HG02588 (cell line): ENCODE measurements at regions not wholly inside any gene's neighbourhood (a gene's known extent, or its start where the extent isn't known, plus 50 kb on each side); places are given as distances from the start of the nearest gene placed in this dataset.
"Not testable (repeated sequence)": the region's sequence is repeated elsewhere in the genome, so short reads cannot be mapped to it uniquely, and the experiment has no call there.

ENCODE experiments used
- ATAC-seq: cut with Tn5 transposase; IDR thresholded peaks from one replicate; pipeline ENCODE4 v1.9.1; 2021; ENCODE audit warnings: mild to moderate bottlenecking, moderate library complexity; ENCODE audit not compliant: unreplicated experiment

DNA sequence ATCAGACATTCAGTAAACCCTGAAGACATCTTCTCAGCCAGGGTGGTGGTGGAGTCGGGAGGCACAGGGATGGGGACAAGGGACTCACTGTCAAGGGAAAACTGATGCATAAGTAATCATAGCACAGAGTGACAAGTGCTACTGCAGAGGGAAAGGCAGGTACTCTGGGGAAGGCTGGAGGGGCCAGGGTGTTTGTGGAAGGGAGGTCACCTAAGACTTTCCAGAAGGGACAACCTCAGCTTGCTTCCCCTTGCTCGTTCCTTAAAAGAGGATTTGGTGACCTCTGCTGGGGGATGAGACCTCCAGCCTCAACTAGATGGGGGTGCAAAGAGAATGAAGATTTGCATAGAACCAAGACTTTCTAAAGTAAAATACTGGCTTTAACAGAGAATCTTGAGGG lies 99.5 kb downstream of the SLC4A3 start:
- no peak for ATAC-seq

GRCh38 chr2:219727771-219728429 lies 100.5 kb downstream of the SLC4A3 start:
- ATAC-seq = no peak

GRCh38 chr2:219728991-219729487 lies 101.6 kb downstream of the SLC4A3 start:
- ATAC-seq = no peak

DNA sequence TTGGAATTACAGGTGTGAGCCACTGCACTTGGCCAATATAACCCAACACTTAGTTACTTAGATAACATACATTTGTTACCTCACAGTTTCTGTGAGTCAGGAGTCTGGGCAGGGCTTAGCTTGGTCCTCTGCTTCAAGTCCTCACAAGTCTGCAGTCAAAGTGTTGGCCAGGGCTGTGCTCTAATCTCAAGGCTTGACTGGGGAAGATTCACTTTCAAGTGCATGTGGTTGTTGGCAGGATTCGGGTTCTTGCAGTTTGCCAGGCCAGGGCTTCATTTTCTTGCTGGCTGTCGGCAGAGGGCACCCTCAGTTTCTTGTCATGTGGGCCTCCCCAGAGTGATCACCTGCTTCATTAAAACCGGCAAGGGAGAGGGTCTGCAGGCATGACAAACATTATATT lies 103.7 kb downstream of the SLC4A3 start:
- no peak for ATAC-seq

DNA sequence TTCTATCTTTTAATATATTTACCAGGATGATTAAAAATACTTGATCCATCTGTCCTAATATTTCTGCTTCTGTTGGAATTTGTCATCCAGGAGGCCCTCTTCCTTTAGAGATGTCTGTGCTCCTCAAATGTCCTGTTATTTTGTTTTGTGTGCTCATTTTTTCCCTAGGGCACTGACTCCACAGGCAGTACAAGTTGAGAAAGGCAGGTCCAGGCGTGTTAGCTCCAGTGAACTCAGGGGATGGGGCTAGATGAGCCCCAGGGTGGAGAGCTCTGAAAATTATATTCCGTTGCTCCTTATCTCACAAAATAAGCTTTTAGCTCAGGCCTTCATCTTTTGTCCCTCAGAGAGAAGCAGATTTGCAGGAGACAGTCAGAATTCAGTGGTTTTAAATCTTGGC lies 105.7 kb downstream of the SLC4A3 start:
- no peak for ATAC-seq

- ATAC-seq = no peak
Measured at GRCh38 chr2:219733746-219734145, 106.3 kb downstream of the SLC4A3 start.

- ATAC-seq = no peak
Measured at GRCh38 chr2:219736209-219736608, 108.8 kb downstream of the SLC4A3 start.

GRCh38 chr2:219737270-219737691 lies 109.9 kb downstream of the SLC4A3 start:
- no peak for ATAC-seq

DNA sequence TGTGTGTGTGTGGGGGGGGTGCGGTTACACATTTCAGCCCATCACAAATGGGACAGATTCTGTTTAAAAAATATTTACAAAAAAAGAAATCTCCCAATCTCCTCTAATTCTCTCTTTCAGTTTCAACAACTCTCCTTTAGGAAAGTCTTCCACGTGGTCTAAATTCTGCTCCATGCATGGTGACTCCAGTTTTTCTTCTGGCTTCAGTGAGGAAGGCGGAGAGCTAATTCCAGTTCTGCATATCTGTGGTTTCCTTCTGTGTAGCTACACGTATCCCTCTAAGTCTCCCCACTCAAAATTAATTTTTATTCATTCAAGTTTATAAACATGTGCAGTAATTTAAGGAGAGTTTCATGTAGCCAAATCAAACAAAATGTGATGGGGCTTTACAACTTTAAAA lies 111.6 kb downstream of the SLC4A3 start:
- no peak for ATAC-seq

DNA sequence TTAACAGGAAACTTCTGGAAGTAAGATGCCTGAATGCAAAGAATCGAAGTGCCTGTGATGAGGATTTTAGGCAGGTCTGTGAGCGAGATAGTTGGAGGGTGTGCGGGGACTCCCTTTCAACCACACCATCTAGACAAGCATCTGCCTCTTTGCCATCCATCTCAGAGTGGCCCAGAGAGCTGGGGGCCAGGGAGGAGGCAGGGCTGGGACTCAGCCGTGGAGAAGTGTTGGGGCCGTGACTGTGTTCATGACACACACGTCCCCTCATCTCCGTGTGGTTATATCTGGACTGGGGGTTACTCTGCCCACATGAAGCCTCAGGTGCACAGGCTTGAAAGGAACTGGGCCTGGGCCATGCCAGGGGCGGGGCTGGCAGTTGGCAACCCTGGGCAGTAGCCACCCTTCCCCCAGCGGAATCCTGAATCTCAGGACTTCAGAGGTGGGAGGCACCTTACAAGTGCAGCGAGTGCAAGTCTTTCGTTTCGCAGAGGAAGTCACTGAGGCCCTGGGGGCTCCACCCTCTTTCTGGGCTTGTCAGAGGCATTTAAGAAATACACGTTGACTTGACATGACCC lies 112.5 kb downstream of the SLC4A3 start:
- no peak for ATAC-seq

DNA sequence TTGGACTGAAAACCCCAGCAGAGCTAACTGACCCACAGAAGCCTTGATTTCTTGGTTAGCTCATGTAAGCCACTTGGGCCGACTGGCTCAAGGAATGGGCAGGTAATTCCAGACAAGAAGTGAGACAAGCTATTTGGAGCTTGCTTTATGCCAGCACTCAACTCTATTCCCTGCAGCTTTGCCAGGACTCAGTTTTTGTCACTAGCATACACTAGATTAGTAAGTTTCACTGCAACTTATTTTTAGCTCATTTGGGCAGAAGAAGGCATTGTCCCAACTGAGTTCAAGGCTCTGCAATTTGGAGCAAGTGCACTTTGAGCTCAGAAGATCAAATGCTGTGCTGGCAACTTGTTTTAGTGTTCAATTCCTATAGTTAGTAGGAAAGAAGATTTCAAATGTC lies 116.1 kb downstream of the SLC4A3 start:
- no peak for ATAC-seq

DNA sequence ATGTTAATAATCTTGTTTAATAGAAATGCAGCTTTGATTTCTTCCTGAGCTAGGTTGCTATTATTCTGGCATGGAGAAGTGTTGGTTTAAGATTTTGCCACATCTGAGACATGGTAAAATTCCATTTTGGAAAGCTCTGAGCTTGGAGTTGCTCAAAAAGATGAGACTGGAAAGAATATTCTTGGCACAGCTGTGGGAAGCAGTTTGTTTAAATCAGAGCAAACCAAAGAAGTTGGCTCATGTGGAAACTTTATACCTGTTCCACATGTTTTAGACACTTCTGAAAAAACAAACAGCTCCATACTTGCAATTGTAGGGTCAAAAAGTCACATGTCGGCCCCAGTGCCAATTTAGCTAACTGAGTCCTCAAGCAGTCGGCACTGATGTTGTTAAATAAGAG lies 116.6 kb downstream of the SLC4A3 start:
- no peak for ATAC-seq

- ATAC-seq = no peak
Measured at GRCh38 chr2:219744600-219744999, 117.2 kb downstream of the SLC4A3 start.

DNA sequence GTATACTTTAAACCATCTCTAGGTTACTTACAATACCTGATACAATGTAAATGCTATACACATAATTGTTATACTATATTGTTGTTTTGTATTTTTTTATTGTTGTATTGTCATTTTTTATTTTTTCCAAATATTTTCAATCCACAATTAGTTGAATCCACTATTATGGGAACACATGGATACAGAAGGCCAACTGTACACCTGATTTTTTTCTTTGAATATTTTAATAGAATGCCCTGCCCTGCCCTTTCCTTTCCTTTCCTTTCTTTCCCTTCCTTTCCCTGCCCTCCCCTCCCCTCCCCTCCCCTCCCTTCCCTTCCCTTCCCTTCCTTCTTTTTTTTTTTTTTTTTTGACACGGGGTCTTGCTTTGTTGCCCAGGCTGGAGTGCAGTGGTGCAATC lies 120.2 kb downstream of the SLC4A3 start:
- ATAC-seq = no peak

DNA sequence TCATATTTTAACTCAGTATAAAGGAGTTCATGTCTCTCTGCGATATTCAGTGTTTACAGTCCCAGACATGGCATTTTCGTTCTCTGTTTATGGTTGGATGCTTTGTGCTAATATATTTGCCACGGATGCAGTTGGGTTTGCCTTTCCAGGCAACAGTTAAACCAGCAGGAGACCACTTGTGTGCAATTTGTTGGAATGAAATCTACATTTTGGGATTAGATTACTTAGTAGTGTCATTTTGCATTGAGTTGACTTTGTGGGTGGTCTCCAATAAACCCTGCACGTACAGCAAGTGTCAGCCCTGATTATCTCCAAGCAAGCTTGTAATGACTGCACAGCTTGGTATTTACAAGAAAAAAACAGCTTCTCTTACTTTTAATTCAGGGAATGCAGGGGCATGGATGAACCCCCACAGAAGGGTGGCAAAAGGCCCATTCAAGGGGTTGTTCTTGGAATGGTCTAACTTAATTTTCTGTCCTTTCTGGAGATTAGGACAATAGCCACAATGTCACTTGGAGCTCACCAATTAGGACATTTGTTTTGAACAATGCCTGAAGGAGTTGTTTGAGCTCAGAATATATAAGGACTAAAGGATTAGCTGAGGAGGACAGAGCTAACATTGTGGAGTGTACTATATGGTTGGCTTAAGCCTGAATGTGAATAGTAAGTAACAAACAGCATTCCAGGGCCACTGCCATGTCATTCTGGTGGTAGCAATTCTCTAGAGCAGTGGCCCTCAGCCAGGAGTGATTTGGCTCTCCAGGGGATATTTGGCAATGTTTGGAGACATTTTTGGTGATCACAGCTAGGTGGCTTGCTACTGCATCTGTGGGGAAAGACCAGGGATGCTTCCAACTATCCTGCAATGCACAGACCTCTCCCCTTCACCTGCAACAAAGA lies 121.5 kb downstream of the SLC4A3 start:
- no peak for ATAC-seq

DNA sequence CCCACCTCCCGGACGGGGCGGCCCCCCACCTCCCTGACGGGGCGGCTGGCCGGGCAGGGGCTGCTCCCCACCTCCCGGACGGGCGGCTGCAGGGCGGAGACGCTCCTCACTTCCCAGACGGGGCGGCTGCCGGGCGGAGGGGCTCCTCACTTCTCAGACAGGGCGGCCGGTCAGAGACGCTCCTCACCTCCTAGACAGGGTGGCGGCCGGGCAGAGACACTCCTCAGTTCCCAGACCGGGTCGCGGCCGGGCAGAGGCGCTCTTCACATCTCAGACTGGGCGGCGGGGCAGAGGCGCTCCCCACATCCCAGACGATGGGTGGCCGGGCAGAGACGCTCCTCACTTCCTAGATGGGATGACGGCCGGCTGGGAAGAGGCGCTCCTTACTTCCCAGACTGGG lies 123.7 kb downstream of the SLC4A3 start:
- not testable (repeated sequence) for ATAC-seq

DNA sequence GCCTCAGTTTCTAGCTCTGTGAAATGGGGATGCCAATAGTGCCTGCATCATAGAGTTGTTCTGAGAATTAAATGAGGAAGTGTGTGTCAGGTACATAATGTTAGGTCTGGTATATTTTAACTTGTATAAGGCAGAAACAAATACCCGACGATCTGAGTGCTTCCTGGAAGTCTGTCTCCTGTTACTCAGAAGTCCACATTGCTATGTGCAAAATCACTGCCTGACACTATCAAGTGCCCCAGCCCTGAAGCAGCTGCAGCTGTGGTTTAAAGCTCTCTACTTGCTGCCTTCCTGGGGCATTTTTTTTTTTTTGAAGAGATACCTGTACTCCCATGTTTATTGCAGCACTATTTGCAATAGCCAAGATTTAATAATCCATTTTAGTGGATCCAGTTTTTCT lies 125.3 kb downstream of the SLC4A3 start:
- no peak for ATAC-seq

- ATAC-seq = no peak
Measured at GRCh38 chr2:219758907-219759680, 131.7 kb downstream of the SLC4A3 start.

DNA sequence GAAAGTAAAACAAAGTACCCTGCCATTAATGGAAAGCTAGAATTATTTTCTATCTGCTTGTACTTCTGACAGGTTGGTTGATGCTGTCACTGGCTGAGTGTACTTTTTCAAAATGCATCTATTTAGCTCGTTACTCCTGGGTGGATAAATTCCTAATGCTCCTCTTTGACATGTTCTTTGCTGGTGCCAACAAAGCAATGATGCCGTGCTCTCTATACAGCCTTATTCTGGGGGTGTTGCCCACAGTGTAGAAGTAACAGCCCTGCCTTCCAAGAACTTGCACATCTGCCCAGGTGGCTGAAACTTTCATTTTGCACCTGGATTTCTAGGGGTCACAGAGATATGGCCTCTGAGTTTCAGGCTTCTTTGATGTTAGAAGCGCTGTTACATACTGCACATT lies 132.4 kb downstream of the SLC4A3 start:
- ATAC-seq = no peak

- ATAC-seq = no peak
Measured at GRCh38 chr2:219765231-219765911, 137.9 kb downstream of the SLC4A3 start.
